NCI-H524 treated with DMSO at 0.1 percent for 48 hours (cell line): ENCODE measurements at regions not wholly inside any gene's neighbourhood (a gene's known extent, or its start where the extent isn't known, plus 50 kb on each side); places are given as distances from the start of the nearest gene placed in this dataset.

Source experiments
- DNase-seq: peaks from one replicate; lab custom pipeline; 2025; lab: John Stamatoyannopoulos, UW

DNA sequence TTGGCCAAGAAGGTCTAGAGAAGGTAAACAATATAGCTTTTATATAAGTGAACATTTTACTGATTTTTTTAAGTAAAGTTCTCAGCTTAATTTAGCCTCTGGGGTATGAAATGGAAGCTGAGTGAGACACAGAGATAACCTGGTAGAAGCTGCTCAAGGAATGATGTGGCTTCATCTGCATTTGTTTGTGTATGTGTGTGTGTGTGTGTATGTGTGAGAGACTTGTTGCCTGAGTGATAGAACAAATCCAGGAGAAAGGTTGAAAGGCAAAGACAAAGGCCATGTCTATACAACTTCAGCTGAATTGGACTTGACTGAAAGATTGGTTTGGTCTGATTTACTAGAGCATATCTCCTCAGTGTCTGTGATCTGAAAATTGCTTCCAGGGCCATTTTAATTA lies 63.6 kb downstream of the PCDH7 start:
- DNase-seq, result no peak

DNA sequence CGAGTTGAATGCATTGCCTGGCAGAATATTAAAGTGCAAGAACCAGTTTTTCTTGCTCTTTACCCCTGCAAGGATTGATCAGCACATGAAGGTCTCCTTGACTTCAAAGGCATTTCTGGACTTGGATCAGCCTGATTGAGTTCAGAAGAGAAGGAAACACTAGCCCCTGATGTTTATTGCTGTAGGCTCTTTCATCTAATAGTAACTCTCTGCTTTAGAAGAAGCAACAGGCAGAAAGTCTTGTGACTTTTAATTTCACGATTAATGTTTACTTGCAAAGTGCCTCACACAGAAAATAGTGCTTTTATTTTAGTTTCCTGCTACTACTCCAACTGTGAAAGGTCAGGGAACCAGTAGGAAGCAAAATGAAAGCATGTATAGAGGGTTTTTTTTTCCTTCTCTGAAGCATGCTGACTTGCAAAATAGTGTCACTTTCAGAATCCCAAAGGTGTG lies 69.1 kb downstream of the PCDH7 start:
- DNase-seq, result no peak

DNA sequence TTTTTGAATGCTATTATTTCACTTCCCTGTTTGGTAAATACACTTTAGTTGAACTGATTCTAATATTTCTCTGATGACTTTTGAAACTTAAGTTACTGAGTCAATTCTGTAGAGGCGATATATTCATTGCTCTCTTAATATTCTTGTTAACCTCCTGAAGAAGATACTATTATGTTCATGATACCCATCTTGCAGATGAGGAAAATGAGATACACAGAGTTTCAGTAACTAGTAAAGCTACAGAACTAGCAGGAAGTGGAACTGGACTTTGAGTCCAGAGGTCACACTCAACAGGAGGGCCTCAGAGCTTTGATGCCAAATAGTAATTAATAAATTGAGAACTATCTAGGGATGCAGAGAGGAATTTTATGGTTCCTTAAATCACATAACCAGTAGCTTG lies 70.0 kb downstream of the PCDH7 start:
- DNase-seq, result no peak

DNA sequence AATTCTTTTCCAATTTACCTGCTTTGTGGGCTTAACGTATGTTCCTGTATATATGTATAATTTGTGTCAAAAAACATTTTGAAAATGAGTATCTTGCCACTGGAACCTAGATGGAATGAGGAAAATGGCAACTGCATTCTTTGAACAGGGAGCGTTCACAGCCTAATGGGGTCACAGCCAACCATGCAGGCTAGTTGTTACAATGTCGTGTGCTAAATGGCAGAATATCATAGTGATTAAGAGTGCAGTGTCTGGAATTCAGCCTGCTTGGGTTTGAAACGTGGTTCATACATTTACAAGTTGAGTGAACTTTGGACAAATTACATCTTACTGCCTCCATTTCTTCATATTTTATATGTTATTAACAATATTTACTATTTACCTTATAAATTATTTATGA lies 70.8 kb downstream of the PCDH7 start:
- DNase-seq, result no peak

DNA sequence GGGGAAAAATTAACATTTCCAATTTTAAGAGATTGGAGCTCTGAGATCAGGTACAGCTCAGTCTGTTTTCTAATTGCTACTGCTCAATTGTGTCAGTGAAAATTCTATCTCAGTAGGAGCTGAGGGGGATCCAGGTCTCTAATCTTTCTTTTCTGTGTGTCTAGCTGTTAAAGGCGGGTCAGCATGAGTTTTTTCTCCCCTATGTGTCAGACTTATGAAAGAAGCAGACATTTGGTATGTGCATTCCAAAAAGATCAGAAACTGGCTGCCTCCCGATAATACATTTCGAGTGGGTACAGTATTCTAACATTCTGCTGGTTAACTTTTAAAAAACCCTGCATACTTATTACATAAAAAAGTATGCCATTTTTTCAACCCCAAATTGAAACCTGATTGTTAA lies 72.4 kb downstream of the PCDH7 start:
- DNase-seq, result no peak

DNA sequence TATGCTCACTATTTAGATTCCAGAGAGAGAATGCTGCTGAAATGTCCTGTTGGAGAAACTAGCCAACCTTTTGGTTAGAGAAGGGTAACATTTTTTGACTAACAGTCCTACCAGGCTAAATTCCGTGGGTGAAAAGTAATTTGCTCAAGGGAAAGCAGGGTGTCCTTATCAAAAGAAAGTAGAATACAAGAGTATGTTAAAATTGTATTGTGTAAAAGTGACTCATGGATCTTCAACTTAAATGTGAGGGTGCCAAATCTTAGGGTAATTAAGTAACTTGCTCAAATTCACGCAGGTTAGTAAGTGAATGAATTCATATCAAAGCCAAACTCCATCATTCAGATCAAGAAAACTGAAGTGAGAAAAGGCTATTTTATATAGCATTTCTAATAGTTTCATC lies 81.7 kb downstream of the PCDH7 start:
- no peak for DNase-seq

DNA sequence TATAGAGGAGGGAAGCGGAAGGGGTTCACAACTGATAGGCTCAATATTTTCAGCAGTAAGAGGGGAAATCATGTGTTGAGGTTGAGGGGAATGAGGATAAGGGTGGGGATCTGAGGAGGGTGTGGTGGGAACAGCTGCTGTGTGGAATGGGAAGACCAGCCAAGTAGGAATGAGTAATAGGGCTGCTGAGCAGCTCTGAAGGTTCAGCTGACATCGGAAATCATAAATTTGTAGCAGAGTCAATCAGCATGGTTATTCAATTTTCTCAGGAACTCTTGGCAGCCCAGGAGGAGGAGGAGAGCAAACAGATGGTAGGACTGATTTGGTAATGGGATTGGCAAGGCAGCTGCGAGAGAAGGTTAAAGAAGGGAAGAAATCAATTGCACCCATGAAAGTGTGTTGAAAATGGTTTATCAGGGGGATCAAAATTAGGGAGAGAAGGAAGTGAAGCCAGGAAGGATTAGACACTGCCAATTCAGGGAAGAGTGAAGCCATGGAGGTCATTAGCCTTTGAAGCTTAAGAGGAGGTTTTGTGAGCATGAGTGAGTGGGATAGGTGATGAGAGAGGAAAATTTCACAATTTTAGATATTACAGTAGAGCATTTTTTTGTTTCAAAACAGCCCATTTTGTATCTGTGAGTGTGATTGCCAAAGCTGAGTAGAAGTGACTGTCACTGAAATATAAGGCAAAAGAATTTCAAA lies 82.6 kb downstream of the PCDH7 start:
- no peak for DNase-seq

DNA sequence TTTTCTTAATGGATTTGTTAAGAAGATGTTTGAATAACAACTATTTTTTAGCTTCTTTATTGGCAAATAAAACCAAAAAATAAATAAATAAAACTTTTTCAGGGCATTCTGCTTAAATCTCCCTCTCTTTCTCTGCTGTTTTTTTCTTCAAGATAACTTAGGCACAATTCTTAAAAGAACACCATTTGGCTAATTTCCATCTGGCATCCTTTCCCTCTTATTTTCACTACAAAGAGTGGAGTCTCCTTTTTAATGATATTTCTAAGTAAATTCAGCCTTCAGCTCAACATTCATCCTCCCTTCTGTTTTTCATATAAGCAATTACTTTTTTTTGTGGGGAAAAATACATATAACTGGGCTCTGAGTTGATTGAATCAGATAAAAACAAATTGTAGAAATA lies 88.1 kb downstream of the PCDH7 start:
- no peak for DNase-seq

DNA sequence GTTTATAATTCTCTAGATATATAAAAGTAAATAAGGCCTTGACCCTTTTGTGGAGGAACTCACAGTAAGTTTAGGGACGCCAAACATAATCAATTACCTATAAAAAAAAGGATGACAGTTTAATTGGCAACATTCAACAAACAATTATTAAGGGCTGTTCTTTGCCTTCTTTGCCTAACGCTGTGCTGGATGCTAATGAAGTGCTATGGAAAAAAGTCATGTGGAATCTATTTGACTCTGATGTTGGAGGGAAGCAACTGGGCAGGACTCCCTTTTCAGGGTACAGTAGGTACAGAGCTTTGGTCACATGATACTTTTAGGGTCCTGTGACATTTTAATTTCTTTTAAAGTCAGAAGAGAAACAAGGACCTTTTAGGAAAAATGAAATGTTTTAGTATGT lies 91.1 kb downstream of the PCDH7 start:
- no peak for DNase-seq

DNA sequence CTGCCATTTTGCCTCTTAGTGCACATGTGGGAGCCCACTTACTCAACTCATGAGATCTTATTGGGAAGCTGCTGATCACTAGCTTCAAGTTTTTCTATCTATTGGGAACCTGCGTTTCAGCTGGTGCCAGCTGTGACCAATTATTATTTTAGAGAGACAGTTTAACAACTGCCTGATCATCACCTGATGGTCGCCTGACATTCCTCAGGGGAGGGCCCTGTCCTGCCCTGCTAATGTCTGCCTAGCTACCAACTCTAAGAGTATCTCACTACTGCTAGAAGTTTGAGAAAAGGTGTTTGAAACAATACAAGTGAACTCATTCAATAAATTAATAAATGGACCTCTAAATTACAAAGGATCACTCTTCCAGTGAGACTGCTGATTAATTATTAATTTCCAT lies 95.5 kb downstream of the PCDH7 start:
- no peak for DNase-seq

DNA sequence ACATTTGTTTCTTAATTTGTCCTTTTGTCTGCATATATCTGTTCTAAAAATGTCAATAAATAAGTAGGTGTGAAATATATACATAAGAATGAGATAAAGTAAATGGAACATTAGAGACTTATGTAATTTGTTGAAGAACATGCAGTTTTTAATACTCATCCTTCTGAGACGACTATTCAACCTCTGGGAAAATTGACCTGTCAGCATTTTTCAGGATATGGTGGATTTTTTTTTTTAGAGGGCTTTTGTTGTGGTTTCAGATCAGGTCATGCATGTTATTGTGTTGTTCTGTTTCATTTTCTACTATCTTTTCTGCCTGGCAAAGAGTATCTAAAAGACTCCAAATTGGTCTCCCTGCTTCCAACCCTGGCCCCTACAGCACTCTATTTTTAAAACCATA lies 97.3 kb downstream of the PCDH7 start:
- DNase-seq, result no peak

DNA sequence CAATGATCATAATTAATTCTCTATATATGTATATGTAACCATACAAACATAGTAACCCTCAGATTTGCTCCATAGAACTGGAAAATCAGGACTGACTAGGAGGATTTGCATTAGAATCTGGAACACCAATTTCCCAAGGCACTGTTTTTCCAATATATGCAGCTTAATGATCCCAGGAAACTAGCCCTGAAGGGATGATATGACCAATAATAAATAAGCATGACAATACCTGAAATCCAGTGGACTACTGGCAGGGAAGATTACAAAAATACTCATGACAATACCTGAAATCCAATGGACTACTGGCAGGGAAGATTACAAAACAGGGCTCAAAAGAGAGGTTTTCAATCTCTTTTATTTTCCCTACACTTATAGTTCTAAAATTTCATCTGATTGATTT lies 98.4 kb downstream of the PCDH7 start:
- no peak for DNase-seq

DNA sequence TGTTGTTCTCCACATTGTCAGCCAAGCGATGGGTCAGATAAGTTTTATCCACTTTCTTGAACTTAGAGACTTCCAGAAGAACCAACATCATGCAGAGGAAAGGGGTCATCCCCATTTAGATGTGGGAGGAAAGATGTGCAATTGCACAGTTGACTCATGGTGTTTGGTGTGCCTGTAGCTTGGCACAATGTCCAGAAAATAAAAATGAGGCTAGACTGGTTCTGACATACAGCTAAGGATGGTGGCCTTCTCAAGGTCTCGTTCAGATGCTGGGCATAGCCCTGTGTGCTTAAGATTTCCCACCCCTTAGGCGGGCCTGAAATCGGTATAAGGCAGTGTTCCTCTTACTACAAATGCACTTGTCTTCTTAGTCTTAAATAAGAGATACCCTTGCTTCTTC lies 101.1 kb downstream of the PCDH7 start:
- no peak for DNase-seq

DNA sequence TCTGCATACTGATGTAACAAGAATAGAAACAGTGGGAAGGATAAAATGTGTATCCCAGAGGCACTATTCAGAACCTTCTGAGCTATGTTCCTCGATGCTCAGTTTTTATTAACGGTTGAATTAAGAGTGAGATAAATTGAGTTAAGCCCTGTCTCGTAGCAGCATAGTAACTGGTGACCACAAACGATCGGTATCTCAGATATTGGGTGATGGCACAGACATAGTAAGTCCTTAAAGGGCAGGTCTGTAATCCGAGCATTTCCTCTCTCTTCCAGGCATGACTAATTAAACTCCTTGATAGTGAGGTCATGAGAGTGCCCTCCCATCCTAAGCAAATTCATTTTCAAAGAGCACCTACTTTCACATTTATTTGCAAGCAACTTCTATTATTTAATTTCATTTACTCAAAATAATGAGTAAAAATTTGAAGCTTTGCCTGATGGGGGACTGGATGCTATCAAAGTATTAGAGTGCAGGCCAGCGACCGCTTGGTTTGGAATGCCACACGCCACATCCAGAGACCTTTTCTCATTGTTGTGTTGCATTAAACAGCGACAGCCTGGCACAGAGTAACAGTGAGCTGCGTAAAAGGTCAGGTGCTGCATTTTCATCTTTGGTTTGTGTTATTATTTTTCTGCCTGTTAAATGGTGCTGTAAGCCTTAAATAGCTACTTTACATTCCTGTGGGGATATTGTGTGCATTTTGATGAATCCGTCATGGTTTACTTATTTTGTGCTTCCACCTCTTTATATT lies 101.9 kb downstream of the PCDH7 start:
- no peak for DNase-seq

DNA sequence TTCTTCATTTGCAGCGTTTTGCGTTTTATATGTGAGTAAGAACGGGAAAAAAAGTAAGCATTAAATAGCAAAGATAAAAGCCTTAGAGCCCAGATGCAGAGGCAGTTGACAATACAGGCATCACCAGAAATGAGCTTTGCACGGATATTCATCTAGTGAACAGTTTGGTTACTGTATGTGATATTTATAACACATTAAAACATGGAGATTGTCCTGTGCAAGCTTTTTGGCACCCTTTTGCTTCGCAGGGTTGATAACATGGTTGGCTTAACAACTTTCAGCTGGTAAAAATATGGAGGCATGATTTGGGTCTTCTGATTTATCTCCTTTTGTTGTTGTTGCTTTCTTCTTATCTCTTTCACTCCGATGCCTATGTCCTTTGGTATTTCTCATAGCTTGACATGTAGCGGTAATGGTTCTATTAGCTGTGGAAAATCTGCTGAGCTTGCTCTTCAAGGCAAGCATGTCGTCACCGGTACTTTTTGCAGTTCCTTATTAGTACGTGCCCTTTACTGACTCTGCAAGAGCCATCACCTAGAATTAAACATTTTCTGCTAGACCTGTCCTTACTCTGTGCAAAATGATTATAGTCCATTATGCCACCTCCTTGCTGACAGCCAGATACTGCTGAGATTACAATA lies 102.9 kb downstream of the PCDH7 start:
- DNase-seq, result no peak

DNA sequence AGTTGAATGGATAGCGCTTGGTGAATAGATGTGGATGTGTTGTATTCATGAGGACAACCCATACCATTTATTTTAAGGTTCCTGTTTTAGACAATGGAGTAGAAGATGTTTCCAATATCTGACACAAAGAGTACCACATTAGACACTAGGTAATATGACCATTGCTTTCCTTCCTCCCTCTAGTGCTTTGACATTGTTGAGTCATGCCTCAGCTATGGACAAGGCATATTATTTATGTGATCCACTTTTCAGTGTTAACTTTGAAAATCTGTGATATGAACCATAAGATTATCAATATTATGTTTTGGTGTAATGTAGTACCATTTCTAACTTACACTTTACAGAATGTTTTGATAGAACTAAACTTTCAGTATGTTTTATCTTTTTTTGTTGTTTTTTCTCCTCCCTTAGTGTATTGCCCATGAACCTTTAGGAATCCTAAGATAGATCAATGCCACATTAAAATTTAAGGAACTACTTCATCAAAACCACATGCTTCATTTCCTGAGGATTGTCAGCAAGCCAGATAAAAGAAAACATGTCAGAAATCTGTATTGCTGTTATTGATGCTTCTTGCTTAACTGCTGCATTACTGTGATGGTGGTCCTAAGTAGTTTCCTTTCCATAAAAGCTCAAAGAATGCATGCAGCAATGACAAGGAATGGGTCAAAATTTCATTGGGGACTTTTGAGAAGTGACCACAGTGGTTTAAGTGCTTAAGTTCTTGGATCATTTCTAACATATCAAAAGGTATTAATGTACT lies 105.0 kb downstream of the PCDH7 start:
- DNase-seq, result no peak

DNA sequence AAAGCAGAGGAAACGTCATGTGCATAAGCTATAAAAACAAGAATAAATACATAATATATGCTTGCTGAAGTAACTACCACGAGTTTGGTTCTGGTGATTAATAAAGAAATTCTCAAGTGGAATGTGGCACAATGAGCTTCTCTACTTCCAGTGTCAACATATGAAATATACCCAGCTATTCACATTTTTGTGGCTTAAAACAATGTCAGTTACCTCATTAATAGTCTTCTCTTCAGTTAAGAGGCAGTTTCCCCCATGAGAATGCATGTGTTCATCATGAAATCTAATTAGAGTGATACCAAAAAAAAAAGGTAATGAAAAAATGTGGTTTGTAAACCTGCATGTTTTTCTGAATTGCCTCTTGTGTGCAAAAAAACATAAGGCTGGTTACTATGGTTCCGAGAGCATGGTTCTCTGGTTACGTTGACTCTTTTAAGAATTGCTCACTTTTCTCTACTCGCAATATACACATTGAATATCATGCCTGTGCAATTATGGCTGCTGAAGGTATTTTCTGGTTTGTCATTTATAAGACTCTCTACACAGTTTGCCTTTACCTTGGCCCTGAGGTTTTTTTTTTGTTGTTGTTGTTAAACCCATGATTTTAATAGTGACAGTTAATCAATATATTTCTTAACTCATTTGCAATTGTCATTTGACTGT lies 108.2 kb downstream of the PCDH7 start:
- no peak for DNase-seq

DNA sequence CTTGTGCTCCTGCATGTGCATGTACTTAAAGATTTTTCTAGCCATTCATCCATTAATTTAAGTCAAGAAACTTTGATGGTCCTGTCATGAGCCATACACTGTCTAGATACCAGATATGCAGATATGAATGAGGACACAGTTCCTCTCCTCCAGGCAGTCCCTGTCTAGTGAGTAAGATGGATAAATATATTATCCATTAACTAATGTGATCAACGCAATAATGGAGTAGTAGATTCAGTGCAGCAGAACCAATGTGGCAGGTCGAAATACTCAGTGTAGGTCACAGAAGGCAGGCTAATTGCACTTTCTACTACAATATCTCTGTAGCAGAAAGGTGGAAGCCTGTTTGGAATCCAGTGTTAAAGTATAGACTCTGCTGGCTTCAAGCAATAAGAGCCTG lies 112.5 kb downstream of the PCDH7 start:
- DNase-seq, result no peak

DNA sequence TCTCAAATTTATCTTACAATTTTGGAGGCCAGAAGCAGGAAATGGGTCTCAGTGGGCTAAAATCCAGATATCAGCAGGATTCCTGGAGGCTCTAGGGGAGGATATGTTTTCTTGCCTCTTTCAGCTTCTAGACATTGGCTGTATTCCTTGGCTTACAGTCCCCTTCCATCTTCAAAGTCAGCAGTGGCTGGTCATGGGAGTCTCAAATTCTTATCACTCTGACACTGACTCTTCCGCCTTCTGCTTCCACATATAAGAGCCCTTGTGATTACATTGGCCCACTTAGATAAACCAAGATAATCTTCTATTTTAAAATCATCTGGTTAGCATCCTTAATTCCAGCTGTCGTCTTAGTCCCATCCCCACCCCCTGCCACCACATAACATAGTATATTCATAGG lies 113.0 kb downstream of the PCDH7 start:
- no peak for DNase-seq

DNA sequence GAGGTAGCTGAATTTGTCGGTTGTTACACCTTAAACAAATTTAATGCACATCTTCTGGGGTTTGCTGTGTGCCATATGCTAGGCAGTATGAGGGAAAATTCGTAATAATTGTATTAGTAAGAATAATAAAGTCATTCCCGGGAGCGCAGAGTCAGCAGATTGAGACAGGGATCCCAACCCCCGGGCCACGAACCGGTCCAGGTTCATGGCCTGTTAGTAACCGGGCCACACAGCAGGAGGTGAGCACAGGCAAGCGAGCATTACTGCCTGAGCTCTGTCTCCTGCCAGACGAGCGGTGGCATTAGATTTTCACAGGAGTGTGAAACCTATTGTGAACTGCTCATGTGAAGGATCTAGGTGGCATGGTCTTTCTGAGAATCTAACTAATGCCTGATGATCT lies 114.9 kb downstream of the PCDH7 start:
- DNase-seq, result no peak

DNA sequence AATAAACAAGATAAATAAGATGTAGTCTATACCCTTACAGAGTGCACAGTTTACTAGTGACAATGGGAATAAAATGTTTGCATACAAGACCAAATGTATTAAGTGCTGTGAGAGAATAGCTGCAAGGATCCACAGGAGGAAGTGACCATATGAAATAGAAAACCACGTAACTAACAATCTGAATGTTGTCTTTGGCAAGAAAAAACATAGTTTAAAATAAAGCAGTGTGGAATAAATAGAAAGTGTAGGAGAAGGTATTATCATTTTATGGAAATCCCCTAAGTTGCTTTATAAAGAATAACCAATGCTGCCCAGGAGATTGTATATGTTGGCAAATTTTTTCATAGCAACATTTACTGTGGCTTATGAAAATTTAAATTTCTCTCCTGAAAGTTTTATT lies 116.1 kb downstream of the PCDH7 start:
- DNase-seq, result no peak

DNA sequence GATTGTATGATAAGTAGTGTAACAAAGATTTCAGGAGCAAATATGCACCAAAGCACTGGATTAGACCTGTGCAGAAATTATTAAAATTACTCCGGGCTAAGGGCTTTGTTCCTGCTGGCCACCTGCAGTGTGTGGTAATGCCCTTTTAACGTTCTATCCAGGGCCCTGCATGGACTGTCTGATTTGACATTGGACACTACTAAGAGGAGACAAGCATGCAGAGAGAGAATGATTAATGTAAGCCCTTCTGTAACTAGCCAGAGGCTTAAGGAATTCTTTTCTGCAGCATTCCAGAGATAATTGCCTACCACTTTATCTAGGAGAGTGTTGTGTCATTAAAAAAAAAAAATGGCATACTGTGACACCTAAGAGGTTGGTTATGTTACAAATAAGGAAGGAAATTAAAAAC lies 117.0 kb downstream of the PCDH7 start:
- DNase-seq, result no peak
